PC-3 (cell line): ENCODE measurements at regions not wholly inside any gene's neighbourhood (a gene's known extent, or its start where the extent isn't known, plus 50 kb on each side); places are given as distances from the start of the nearest gene placed in this dataset.
A peak's percentile ranks its signal among the peaks of the same experiment; 100 is the strongest.
"Not testable (repeated sequence)": the region's sequence is repeated elsewhere in the genome, so short reads cannot be mapped to it uniquely, and the experiment has no call there.

Source experiments
- ATAC-seq: fragments of 200-7000 bp; cut with Tn5 transposase; 2 replicates; pipeline ENCODE4 v1.9.1; 2020; ENCODE audit warnings: mild to moderate bottlenecking, moderate library complexity
- BruUV-seq: library from RNA; stranded (reverse); fragments of 400-500 nt; replicated peaks from 2 replicates; lab custom pipeline; 2021; lab: Mats Ljungman, UMichigan
- CTCF ChIA-PET: fragments of 300-600 bp; sonication (Branson Sonifier 250); formaldehyde crosslinking; loops from one replicate; lab custom pipeline; 2022; ENCODE audit warnings: antibody characterized with exemption; lab: Charles Lee
- POLR2A ChIA-PET: fragments of 300-600 bp; sonication (Branson Sonifier 250); formaldehyde crosslinking; loops from one replicate; lab custom pipeline; 2022; ENCODE audit warnings: antibody characterized with exemption; ENCODE audit not compliant: unreplicated experiment; lab: Charles Lee
- DNase-seq: peaks from one replicate; pipeline ENCODE4 v3.0.0-alpha.2; 2015
- H2AFZ ChIP-seq: fragments of 300-600 bp; sonication (generic); 2 replicates; pipeline ENCODE4 v1.6.0; 2016; ENCODE audit warnings: antibody characterized with exemption, low read length
- H3F3A ChIP-seq: fragments of 300-600 bp; sonication (generic); one replicate; pipeline ENCODE4 v1.6.0; 2017; ENCODE audit warnings: antibody characterized with exemption, low read length, control low read depth, mild to moderate bottlenecking; ENCODE audit not compliant: unreplicated experiment
- H3K27ac ChIP-seq: fragments of 300-600 bp; sonication (generic); 2 replicates; pipeline ENCODE4 v1.5.1; 2016; ENCODE audit warnings: mild to moderate bottlenecking, low read length
- H3K27me3 ChIP-seq: fragments of 300-600 bp; sonication (generic); 2 replicates; pipeline ENCODE4 v1.6.1; 2016; ENCODE audit warnings: low read length, mixed read lengths
- H3K36me3 ChIP-seq: fragments of 300-600 bp; sonication (generic); 2 replicates; pipeline ENCODE4 v1.6.1; 2016; ENCODE audit warnings: low read depth, mixed run types, low read length, mixed read lengths
- H3K4me1 ChIP-seq: fragments of 300-600 bp; sonication (generic); 2 replicates; pipeline ENCODE4 v1.5.1; 2016; ENCODE audit warnings: low read length; ENCODE audit not compliant: insufficient read depth
- H3K4me2 ChIP-seq: fragments of 300-600 bp; sonication (generic); 2 replicates; pipeline ENCODE4 v1.6.0; 2016; ENCODE audit warnings: low read length
- H3K4me3 ChIP-seq: fragments of 300-600 bp; sonication (generic); 2 replicates; pipeline ENCODE4 v1.5.1; 2016; ENCODE audit warnings: mild to moderate bottlenecking, low read length, mixed read lengths
- H3K79me2 ChIP-seq: fragments of 300-600 bp; sonication (generic); 2 replicates; pipeline ENCODE4 v1.6.1; 2017; ENCODE audit warnings: low read length, mixed read lengths
- H3K9ac ChIP-seq: fragments of 300-600 bp; sonication (generic); 2 replicates; pipeline ENCODE4 v1.6.0; 2016; ENCODE audit warnings: mild to moderate bottlenecking, low read length
- H3K9me2 ChIP-seq: fragments of 300-600 bp; sonication (generic); replicated peaks from 2 replicates; pipeline ENCODE4 v1.6.1; 2016; ENCODE audit warnings: mixed run types, low read length, mixed read lengths
- H3K9me3 ChIP-seq: fragments of 300-600 bp; sonication (generic); 2 replicates; pipeline ENCODE4 v1.6.1; 2016; ENCODE audit warnings: low read length, mixed read lengths
- H4K20me1 ChIP-seq: fragments of 300-600 bp; sonication (generic); 2 replicates; pipeline ENCODE4 v1.6.1; 2016; ENCODE audit warnings: low read length, mixed read lengths
- EZH2 ChIP-seq: fragments of 300-600 bp; sonication (generic); IDR thresholded peaks from one replicate; pipeline ENCODE4 v1.6.1; 2017; ENCODE audit warnings: antibody characterized with exemption, mild to moderate bottlenecking, low read length; ENCODE audit not compliant: unreplicated experiment
- EZH2phosphoT487 ChIP-seq: fragments of 300-600 bp; sonication (generic); IDR thresholded peaks from 2 replicates; pipeline ENCODE4 v1.6.1; 2018; ENCODE audit warnings: mild to moderate bottlenecking, antibody characterized with exemption, low read length, borderline replicate concordance
- intact Hi-C: fragments of 100-400 bp; cut with micrococcal nuclease; formaldehyde crosslinking; loops from 2 replicates; pipeline ENCODE4 v1.9.0; 2023
- TF ChIP-seq, protein P1 (sequence below): fragments of 300-600 bp; sonication (generic); conservative IDR thresholded peaks from 2 replicates; pipeline ENCODE4 v1.5.1; 2017; ENCODE audit warnings: antibody characterized with exemption, low read depth, mild to moderate bottlenecking, low read length

DNA sequence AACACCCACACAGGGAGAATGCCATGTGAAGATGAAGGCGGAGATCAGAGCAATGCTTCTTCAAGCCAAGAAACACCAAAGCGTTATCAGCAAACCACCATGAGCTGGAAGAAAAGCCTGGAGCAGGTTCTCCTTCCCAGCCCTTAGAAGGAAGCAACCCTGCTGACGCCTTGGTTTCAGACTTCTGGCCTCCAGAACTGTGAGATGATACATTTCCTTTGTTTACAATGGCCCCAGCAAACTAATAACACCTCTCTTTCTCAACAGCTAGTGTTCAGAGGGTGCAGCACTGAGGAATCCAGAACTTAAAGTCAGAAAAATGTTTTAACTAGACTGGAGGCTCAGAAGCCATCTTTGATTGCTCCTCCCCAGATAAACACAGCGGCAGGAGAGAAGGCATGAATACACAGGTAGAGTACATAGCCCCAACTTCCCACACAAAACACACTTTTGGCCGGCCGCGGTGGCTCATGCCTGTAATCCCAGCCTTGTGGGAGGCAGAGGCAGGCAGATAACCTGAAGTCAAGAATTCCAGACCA lies 132.4 kb upstream of the LPP start:
- Histone ChIP-seq H3K9me3 (no peaks in the 10 kb centered on the region), H3F3A (no peaks in the 10 kb centered on the region), H3K27ac (peak overlapping the region; percentile 39), H3K9me2 (no peaks in the 10 kb centered on the region), H3K9ac (no peak overlapping the region), H3K4me3 (no peak overlapping the region), H4K20me1 (no peaks in the 10 kb centered on the region), H3K79me2 (no peaks in the 10 kb centered on the region), H3K27me3 (no peaks in the 10 kb centered on the region), H3K36me3 (no peaks in the 10 kb centered on the region), H3K4me2 (peak overlapping the region; percentile 18), H2AFZ (peak overlapping the region; percentile 55), H3K4me1 (peaks cover 11% of the 10 kb centered on the region)
- ChIA-PET CTCF (interaction anchor here (0.8 kb wide), 1 partner anchor 18 kb away, joined by 4 read pairs; no protein-coding TSS in a partner anchor), POLR2A (no interaction called here)
- ATAC-seq (peak; percentile 99), DNase-seq (peak; percentile 81)
- TF ChIP-seq EZH2phosphoT487, result no peak
- intact Hi-C loops, result no loop called here
- BruUV-seq, result no TSS peak

DNA sequence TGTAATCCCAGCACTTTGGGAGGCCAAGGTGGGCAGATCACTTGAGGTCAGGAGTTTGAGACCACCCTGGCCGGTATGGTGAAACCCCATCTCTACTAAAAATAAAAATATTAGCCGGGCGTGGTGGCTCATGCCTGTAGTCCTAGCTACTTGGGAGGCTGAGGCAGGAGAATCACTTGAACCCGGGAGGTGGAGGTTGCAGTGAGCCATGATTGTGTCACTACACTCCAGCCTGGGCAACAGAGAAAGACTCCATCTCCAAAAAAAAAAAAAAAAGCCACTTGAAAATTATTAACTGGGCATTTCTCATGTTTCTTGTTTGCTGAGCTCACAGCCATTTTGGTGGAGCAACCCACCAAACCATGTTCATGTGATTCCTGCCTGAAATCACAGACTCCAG lies 131.1 kb upstream of the LPP start:
- H3K9me2 ChIP-seq, DNase-seq, POLR2A ChIA-PET, H2AFZ ChIP-seq, H3K4me3 ChIP-seq, H3K27me3 ChIP-seq, intact Hi-C loops, BruUV-seq, CTCF ChIA-PET, H3K36me3 ChIP-seq, H4K20me1 ChIP-seq, H3K4me2 ChIP-seq, H3K9me3 ChIP-seq, ATAC-seq, H3K9ac ChIP-seq, H3F3A ChIP-seq, H3K79me2 ChIP-seq, H3K27ac ChIP-seq: not testable (repeated sequence)
- H3K4me1 ChIP-seq, result peaks cover 11% of the 10 kb centered on the region

DNA sequence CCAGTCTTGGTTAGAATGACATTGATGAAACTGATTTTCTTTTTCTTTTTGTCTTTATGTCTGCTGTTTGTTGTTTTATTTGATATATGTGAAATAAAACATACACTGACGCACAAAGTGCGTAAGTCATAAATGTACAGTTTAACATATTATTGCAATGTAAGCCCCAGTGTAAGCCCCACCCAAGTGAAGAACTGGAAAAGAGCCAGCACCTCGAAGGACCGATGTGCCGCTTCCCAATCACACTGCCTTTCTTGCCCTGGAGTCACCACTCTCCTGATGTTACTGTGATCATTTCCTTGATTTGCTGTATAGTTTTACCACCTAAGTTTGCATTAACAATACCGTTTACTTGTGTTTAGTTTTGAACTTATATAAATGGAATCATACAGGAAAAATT lies 128.4 kb upstream of the LPP start:
- CTCF ChIA-PET, result no interaction called here

More for the DNA sequence above, 128.4 kb upstream of the LPP start:
- Histone ChIP-seq H3K4me3 (no peak overlapping the region), H3K79me2 (no peaks in the 10 kb centered on the region), H4K20me1 (no peaks in the 10 kb centered on the region), H3K9ac (no peak overlapping the region), H3K27ac (no peak overlapping the region), H3K9me2 (no peaks in the 10 kb centered on the region), H3K36me3 (no peaks in the 10 kb centered on the region), H3K4me2 (no peak overlapping the region), H3F3A (no peaks in the 10 kb centered on the region), H3K27me3 (no peaks in the 10 kb centered on the region), H3K9me3 (no peaks in the 10 kb centered on the region), H3K4me1 (peaks cover 11% of the 10 kb centered on the region), H2AFZ (no peak overlapping the region)
- DNase-seq (no peak), ATAC-seq (no peak)
- no TSS peak for BruUV-seq
- POLR2A ChIA-PET, result no interaction called here
- intact Hi-C loops, result no loop called here
- no peak for TF ChIP-seq EZH2
- TF ChIP-seq, protein P1, sequence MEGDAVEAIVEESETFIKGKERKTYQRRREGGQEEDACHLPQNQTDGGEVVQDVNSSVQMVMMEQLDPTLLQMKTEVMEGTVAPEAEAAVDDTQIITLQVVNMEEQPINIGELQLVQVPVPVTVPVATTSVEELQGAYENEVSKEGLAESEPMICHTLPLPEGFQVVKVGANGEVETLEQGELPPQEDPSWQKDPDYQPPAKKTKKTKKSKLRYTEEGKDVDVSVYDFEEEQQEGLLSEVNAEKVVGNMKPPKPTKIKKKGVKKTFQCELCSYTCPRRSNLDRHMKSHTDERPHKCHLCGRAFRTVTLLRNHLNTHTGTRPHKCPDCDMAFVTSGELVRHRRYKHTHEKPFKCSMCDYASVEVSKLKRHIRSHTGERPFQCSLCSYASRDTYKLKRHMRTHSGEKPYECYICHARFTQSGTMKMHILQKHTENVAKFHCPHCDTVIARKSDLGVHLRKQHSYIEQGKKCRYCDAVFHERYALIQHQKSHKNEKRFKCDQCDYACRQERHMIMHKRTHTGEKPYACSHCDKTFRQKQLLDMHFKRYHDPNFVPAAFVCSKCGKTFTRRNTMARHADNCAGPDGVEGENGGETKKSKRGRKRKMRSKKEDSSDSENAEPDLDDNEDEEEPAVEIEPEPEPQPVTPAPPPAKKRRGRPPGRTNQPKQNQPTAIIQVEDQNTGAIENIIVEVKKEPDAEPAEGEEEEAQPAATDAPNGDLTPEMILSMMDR, result no peak
- TF ChIP-seq EZH2phosphoT487, result no peak
